ENCODE measurements at regions not wholly inside any gene's neighbourhood (a gene's known extent, or its start where the extent isn't known, plus 50 kb on each side); places are given as distances from the start of the nearest gene placed in this dataset.

DNA sequence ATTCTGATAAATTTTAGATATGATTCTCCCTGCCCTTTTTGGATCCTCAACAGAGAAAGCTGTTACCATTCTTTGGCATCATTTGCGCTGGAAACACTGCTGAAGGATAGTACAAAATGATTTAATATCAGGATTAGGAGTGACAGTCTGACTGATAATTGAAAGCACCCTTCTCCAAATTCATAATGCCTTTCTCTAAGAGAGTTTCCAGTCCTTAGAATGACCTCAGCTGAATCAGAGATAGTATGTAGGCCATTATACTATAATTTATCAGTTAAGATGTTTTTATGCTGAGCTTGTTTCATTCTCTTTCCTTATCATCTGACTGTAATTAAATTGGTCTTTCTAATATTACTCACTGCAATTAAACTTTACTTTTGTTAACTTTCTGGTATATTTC is 166.7 kb downstream of the ZNF326 start:
- H3K27me3 Mint-ChIP-seq (ENCODE audit: low read depth): peaks cover 5% of the 10 kb centered on the region
- DNase-seq (no peak), ATAC-seq (replicated peaks in 1 of 2) (no peak)
- no peaks in the 10 kb centered on the region for H3K4me1 Mint-ChIP-seq (ENCODE audit: low read depth)
- peaks cover 0 to 1% of the 10 kb centered on the region in 2 donors for H3K9me3 Mint-ChIP-seq
- peaks cover 0 to 1% of the 10 kb centered on the region in 2 donors for H3K36me3 Mint-ChIP-seq (ENCODE audit: insufficient read depth in 2 of 2)
- H3K27ac Mint-ChIP-seq: no peak overlapping the region
- H3K4me3 Mint-ChIP-seq: no peak overlapping the region

DNA sequence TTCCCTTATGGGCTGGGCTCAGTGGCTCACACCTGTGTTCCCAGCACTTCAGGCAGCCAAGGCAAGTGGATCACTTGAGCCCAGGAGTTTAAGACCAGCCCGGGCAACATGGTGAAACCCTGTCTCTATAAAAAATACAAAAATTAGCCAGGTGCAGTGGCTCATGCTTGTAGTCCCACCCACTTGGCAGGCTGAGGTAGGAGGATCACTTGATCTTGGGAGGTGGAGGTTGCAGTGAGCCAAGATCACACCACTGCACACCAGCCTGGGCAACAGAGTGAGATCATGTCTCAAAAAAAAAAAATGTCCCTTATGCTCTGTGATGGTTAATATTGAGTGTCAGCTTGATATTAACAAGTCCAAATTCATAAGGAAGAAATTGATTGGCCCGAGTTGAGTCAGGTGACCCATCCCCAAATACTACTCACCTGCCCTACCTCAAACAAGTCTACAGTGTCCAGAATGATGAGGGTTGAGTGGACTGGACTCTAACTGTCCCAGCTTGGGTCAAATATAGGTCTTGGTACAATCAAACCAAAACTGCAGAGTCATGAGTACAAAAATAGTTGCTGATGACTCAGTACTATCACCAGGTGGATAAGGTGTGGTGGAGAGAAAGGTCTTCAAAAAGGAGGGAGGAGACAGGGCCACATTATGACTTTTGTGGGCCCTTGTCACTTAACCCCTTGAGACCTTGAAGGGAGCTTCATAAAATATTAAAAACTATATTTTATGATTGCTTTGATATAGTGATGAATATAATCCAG is 161.0 kb downstream of the ZNF326 start:
- no peak overlapping the region for H3K27ac Mint-ChIP-seq
- no peak for DNase-seq
- H3K4me1 Mint-ChIP-seq (ENCODE audit: low read depth): no peaks in the 10 kb centered on the region
- no peak for ATAC-seq (replicated peaks in 1 of 2)
- H3K27me3 Mint-ChIP-seq (ENCODE audit: low read depth): peaks cover 5% of the 10 kb centered on the region
- peaks cover 3 to 8% of the 10 kb centered on the region in 2 donors for H3K9me3 Mint-ChIP-seq
- no peak overlapping the region for H3K4me3 Mint-ChIP-seq
- H3K36me3 Mint-ChIP-seq (ENCODE audit: insufficient read depth in 2 of 2): peaks cover 0 to 3% of the 10 kb centered on the region in 2 donors

DNA sequence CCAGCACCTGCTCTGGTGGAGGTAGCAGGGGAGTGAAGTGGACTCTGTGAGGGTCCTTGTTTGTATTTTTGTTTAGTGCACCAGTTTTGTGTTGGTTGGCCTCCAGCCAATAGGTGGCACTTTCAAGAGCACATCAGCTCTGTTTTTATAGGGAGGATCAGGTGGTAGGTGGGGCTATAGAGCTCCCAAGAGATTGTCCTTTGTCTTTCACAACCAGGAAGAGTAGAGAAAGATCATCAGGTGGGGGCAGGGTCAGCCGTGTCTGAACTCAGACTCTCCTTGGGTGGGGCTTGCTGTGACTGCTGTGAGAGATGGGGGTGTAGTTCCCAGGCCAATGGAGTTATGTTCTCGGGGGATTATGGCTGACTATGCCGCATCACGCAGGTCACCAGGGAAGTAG is 159.8 kb downstream of the ZNF326 start:
- no peak overlapping the region for H3K27ac Mint-ChIP-seq
- no peaks in the 10 kb centered on the region for H3K4me1 Mint-ChIP-seq (ENCODE audit: low read depth)
- H3K36me3 Mint-ChIP-seq (ENCODE audit: insufficient read depth in 2 of 2): peaks cover 0 to 3% of the 10 kb centered on the region in 2 donors
- H3K27me3 Mint-ChIP-seq (ENCODE audit: low read depth): peaks cover 4% of the 10 kb centered on the region
- H3K4me3 Mint-ChIP-seq: no peak overlapping the region
- no peak for DNase-seq
- no peak for ATAC-seq (replicated peaks in 1 of 2)
- peaks cover 3 to 8% of the 10 kb centered on the region in 2 donors for H3K9me3 Mint-ChIP-seq

DNA sequence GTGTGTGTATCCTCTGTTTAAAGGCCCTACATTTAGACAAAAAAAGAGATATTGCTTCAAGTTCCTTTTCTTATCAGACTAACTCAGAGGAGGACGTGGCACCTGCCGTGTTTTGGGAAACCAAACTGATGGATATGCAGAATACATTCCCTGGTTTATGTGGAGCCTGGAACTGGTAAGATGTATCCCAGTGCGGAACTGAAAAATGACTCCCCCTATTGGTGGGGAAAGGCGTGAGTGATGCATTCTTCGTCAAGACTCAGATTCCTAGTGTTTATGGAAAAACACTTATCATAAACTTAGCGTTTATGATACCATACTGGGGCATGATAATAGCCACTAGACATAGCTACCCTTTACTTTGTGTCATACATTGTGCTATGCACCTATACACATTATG is 154.2 kb downstream of the ZNF326 start:
- Mint-ChIP-seq H3K4me1 (ENCODE audit: low read depth) (no peaks in the 10 kb centered on the region), H3K27me3 (ENCODE audit: low read depth) (no peaks in the 10 kb centered on the region), H3K4me3 (no peak overlapping the region), H3K9me3 (peaks cover 3 to 8% of the 10 kb centered on the region in 2 donors), H3K27ac (no peak overlapping the region), H3K36me3 (ENCODE audit: insufficient read depth in 2 of 2) (peaks cover 0 to 3% of the 10 kb centered on the region in 2 donors)
- no peak for DNase-seq
- no peak for ATAC-seq (replicated peaks in 1 of 2)

DNA sequence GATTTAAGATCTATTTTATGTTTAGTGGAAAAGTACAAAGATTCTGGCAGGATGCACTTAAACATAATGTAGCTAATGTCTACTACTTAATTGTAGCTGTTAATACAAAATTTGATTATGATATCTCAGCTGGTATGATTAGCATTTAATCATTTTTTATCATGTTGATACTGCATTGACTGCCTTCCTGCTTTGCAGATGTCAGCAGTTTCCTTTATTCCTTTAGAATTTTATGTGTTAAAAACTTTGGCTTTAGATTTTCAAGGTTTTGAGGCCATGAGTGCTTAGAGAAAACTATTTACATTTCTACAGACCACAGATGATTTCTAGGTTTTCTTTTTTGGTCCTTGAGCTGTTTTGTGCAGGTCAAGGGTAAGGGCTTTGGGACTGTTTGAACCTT is 152.2 kb downstream of the ZNF326 start:
- H3K27me3 Mint-ChIP-seq (ENCODE audit: low read depth): no peaks in the 10 kb centered on the region
- no peak for ATAC-seq (replicated peaks in 1 of 2)
- no peaks in the 10 kb centered on the region for H3K4me1 Mint-ChIP-seq (ENCODE audit: low read depth)
- no peak for DNase-seq
- H3K27ac Mint-ChIP-seq: no peak overlapping the region
- H3K36me3 Mint-ChIP-seq (ENCODE audit: insufficient read depth in 2 of 2): no peaks in the 10 kb centered on the region
- no peak overlapping the region for H3K4me3 Mint-ChIP-seq
- peaks cover under 1 to 1% of the 10 kb centered on the region in 2 donors for H3K9me3 Mint-ChIP-seq

DNA sequence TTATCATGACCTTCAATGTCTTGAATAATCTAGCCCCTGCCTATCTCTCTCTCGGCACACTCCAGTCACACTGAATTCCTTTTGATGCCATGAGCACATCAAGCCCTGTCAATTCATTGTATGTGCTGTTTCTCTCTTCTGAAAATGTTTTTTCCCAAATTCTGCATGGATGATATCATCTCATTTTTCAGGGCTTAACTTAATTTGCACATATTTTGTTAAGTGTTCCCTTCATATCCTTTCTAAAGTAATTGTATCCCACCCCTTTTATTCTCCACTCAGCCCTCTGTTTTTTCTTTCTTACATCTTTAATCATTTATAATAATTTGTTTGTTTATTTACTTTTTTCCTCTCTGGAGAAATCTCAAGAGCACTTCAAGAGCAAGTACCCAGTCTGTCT is 149.9 kb downstream of the ZNF326 start:
- Mint-ChIP-seq H3K36me3 (ENCODE audit: insufficient read depth in 2 of 2) (peaks cover 2 to 4% of the 10 kb centered on the region in 2 donors), H3K27me3 (ENCODE audit: low read depth) (no peaks in the 10 kb centered on the region), H3K9me3 (peaks cover 4 to 7% of the 10 kb centered on the region in 2 donors), H3K27ac (no peak overlapping the region), H3K4me1 (ENCODE audit: low read depth) (no peaks in the 10 kb centered on the region), H3K4me3 (no peak overlapping the region)
- ATAC-seq (replicated peaks in 1 of 2) (no peak), DNase-seq (no peak)

DNA sequence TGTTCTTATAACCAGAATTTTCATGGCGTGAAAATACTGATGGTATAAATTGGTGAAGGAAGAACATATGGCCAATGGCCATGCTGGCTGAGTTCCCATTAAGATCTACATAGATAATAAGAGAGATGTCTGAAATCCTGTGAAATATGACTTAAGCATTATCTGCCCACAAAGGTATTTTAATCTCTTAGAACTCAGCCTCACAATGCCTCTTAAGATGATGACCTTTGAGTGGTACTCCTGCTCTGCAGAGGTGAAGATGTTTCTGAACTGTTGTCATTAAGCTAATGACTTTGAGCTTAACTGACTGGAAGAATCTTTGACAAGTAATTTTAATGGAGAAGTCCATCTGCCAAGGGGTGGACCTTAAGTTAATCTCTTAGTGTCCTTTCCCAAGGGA is 148.7 kb downstream of the ZNF326 start:
- peaks cover 5 to 7% of the 10 kb centered on the region in 2 donors for H3K9me3 Mint-ChIP-seq
- H3K27me3 Mint-ChIP-seq (ENCODE audit: low read depth): no peaks in the 10 kb centered on the region
- H3K36me3 Mint-ChIP-seq (ENCODE audit: insufficient read depth in 2 of 2): peaks cover 2 to 6% of the 10 kb centered on the region in 2 donors
- H3K27ac Mint-ChIP-seq: no peak overlapping the region
- no peak for ATAC-seq (replicated peaks in 1 of 2)
- H3K4me3 Mint-ChIP-seq: no peak overlapping the region
- H3K4me1 Mint-ChIP-seq (ENCODE audit: low read depth): no peaks in the 10 kb centered on the region
- no peak for DNase-seq

DNA sequence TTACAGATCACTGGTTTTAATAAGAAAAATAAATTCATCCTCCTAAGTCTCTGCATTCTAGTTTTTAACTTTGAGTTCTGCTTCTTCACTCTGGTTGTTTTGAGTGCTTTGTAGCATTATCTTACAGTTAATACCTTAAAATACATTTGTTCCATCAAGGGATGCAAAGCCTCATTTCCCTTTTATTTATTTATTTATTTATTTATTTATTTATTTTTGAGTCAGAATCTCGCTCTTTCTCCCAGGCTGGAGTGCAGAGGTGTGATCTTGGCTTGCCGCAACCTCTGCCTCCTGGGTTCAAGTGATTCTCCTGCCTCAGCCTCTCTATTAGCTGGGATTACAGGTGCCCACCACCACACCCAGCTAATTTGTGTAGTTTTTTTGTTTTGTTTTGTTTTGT is 147.8 kb downstream of the ZNF326 start:
- no peaks in the 10 kb centered on the region for H3K4me1 Mint-ChIP-seq (ENCODE audit: low read depth)
- no peak overlapping the region for H3K4me3 Mint-ChIP-seq
- peaks cover 5 to 9% of the 10 kb centered on the region in 2 donors for H3K9me3 Mint-ChIP-seq
- no peak for DNase-seq
- H3K27ac Mint-ChIP-seq: no peak overlapping the region
- no peak for ATAC-seq (replicated peaks in 1 of 2)
- peaks cover 2 to 6% of the 10 kb centered on the region in 2 donors for H3K36me3 Mint-ChIP-seq (ENCODE audit: insufficient read depth in 2 of 2)
- no peaks in the 10 kb centered on the region for H3K27me3 Mint-ChIP-seq (ENCODE audit: low read depth)

DNA sequence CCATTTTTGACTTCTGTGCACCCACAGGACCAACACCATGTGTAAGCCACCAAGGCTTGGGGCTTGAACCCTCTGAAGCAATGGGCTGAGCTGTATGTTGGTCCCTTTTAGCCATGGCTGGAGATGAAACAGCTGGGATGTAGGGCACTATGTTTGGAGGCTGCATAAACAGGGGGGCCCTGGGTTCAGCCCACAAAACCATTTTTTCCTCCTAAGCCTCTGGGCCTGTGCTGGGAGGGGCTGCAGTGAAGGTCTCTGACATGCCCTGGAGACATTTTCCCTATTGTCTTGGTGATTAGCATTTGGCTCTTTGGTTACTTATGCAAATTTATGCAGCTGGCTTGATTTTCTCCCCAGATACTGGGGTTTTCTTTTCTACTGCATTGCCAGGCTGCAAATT is 144.9 kb downstream of the ZNF326 start:
- no peaks in the 10 kb centered on the region for H3K27me3 Mint-ChIP-seq (ENCODE audit: low read depth)
- DNase-seq (no peak), ATAC-seq (replicated peaks in 1 of 2) (no peak)
- H3K27ac Mint-ChIP-seq: no peak overlapping the region
- H3K9me3 Mint-ChIP-seq: peaks cover 5 to 14% of the 10 kb centered on the region in 2 donors
- H3K36me3 Mint-ChIP-seq (ENCODE audit: insufficient read depth in 2 of 2): peaks cover 2 to 6% of the 10 kb centered on the region in 2 donors
- H3K4me3 Mint-ChIP-seq: no peak overlapping the region
- H3K4me1 Mint-ChIP-seq (ENCODE audit: low read depth): no peaks in the 10 kb centered on the region

DNA sequence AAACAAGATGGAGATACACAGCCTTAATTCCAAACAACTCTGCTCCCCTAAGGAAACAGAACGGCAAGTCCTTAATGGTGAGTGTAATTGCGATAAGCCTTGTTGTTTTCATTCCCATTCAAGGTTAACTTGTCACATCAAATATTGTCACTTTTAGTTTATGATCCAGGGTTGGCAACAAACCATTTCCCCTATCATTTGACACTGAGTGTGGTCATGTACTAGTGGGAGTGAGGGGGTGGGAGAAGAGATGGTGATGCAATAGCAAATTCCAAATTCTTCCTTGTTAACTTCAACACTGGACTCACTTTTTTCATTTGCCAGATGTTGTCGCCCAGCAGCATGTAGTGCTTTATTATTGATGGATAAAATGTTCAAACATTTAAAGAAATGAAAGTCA is 140.4 kb downstream of the ZNF326 start:
- no peak overlapping the region for H3K4me3 Mint-ChIP-seq
- ATAC-seq (replicated peaks in 1 of 2) (no peak), DNase-seq (no peak)
- H3K27me3 Mint-ChIP-seq (ENCODE audit: low read depth): peaks cover 7% of the 10 kb centered on the region
- peaks cover 4 to 8% of the 10 kb centered on the region in 2 donors for H3K9me3 Mint-ChIP-seq
- peaks cover 2 to 4% of the 10 kb centered on the region in 2 donors for H3K36me3 Mint-ChIP-seq (ENCODE audit: insufficient read depth in 2 of 2)
- H3K27ac Mint-ChIP-seq: no peak overlapping the region
- H3K4me1 Mint-ChIP-seq (ENCODE audit: low read depth): no peaks in the 10 kb centered on the region

DNA sequence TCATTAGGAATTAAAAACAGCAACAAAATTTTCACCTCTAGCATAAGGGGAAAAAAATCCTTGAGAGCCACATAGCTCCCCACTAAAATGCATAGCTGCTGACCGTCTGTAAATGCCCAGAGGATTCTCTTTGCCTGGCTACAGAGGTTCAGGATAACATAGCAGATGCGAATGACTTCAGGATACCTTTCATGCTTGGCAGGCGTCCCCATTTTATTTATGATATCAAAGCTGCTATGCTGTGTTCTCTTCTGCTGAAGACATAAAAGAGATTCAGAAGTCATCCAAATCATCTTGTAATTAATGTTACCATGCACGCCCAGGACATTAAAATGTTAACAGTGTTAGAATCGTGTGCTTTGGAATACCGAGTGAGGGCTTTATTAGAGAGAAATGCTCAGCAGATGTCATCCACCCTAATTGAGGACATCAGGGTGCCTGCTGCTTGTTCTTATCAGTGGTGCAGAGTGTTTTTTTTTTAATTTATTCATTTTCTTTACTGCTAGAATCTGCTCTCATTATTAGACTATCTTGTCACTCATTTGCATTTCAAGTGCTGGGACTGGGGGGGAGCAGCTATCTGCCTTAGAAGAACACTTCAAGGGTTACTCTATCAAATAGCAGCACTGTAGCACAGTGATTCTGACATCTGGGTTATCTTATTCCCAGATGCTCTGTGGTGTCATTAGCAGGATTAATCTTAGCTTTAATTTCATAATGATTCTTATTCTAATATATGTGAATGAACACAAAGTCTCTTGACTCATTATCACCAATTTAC is 139.5 kb downstream of the ZNF326 start:
- Mint-ChIP-seq H3K27ac (no peak overlapping the region), H3K4me3 (no peak overlapping the region), H3K4me1 (ENCODE audit: low read depth) (no peaks in the 10 kb centered on the region), H3K36me3 (ENCODE audit: insufficient read depth in 2 of 2) (peaks cover 0 to 2% of the 10 kb centered on the region in 2 donors), H3K9me3 (peaks cover 1 to 7% of the 10 kb centered on the region in 2 donors), H3K27me3 (ENCODE audit: low read depth) (peaks cover 9% of the 10 kb centered on the region)
- DNase-seq (no peak), ATAC-seq (replicated peaks in 1 of 2) (no peak)

DNA sequence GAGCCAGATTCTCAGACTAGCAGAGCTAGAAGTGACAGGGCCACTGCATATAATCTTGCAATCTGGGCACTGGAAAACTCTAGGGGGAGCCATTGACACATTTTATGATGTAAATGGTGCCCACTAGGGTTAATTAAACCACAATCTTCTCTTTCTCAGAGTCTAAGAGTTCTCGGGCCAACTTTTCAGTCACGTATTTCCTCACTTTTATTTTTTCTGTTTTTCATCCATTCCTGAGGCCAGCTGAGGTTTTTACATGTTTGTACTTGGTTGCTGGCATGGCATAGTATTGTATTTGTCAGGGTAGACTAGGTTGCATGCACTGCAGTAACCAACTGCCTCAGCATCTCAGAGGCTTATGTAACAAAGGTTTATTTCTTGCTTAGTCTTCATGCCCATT is 138.2 kb downstream of the ZNF326 start:
- Mint-ChIP-seq H3K36me3 (ENCODE audit: insufficient read depth in 2 of 2) (no peaks in the 10 kb centered on the region), H3K27ac (no peak overlapping the region), H3K27me3 (ENCODE audit: low read depth) (peaks cover 17% of the 10 kb centered on the region), H3K4me3 (no peak overlapping the region), H3K4me1 (ENCODE audit: low read depth) (no peaks in the 10 kb centered on the region), H3K9me3 (peaks cover 0 to 6% of the 10 kb centered on the region in 2 donors)
- DNase-seq: no peak
- ATAC-seq (replicated peaks in 1 of 2): no peak

DNA sequence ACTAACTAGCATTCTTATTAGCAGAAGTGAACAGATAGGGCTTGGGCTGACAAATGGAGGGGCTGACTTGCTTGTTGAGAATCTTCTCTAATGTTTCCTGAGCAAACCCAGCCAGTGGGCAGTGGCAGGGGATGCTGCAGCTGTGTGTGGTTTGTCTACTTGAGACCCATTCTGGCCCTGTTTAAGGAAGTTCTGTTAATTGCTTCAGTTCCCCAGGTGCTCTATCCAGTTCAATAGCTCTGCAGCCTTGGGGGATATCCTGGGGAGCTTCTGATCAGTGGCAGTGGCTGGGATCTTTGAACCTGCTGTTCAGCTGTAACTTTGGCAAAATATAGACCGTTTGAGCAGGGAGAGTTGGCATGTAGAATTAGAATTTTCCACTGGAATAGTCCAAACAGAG is 137.4 kb downstream of the ZNF326 start:
- peaks cover 17% of the 10 kb centered on the region for H3K27me3 Mint-ChIP-seq (ENCODE audit: low read depth)
- H3K36me3 Mint-ChIP-seq (ENCODE audit: insufficient read depth in 2 of 2): no peaks in the 10 kb centered on the region
- no peak for ATAC-seq (replicated peaks in 1 of 2)
- peaks cover under 1% of the 10 kb centered on the region for H3K4me1 Mint-ChIP-seq (ENCODE audit: low read depth)
- H3K9me3 Mint-ChIP-seq: peaks cover 0 to 2% of the 10 kb centered on the region in 2 donors
- no peak for DNase-seq
- H3K27ac Mint-ChIP-seq: no peak overlapping the region
- H3K4me3 Mint-ChIP-seq: no peak overlapping the region

Measured in activated T-cell treated with anti-CD3 and anti-CD28 coated beads, Interleukin-2, amount 50 U/mL, for 72 hours (primary cell).